ENCODE measurements at regions not wholly inside any gene's neighbourhood (a gene's known extent, or its start where the extent isn't known, plus 50 kb on each side); places are given as distances from the start of the nearest gene placed in this dataset.
"Not testable (repeated sequence)": the region's sequence is repeated elsewhere in the genome, so short reads cannot be mapped to it uniquely, and the experiment has no call there.

GRCh38 chr2:207416111-207416510 lies 113.7 kb upstream of the CREB1 start:
- DNase-seq: no peak

- no peak for DNase-seq
Measured at GRCh38 chr2:207416900-207417299, 112.9 kb upstream of the CREB1 start.

DNA sequence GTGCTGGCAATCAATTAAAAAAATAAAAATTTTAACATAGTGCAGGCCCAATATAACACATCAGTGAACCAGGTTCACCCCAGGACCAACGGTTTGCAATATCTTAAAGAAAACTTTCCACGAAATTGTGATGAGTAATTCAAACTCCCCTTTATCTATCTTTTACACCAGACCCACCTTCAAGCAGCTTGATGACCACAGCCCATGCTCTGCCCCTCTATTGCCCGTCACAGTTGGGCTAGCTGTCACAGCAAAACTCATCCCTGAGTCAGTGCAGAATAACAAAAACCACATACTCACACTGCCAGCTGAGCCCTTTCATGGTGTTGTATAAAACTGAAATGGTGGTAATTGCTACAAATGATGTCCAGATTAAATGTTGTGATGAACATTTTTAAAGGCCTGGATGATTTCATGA lies 112.5 kb upstream of the CREB1 start:
- DNase-seq: no peak

GRCh38 chr2:207418419-207418818 lies 111.3 kb upstream of the CREB1 start:
- DNase-seq: no peak

- DNase-seq: no peak
Measured at GRCh38 chr2:207419331-207419730, 110.4 kb upstream of the CREB1 start.

DNA sequence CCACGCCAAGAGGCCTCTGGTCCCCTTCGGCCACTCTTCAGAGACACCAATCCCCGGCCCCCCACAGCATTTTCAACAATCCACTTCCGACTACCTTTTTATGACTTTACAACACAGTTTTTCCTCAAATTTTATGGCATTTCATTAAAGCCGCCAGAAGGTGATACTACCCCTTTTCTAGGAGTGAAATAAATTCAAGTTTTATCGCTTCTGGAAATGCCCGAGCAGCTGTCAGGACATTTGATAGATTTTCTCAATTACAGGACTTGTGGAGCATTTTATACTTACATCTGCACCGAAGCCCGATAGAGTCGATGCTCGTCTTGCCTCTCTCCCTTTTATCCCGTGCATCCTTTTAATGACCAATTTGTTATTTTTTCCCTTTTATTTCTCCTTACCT lies 108.1 kb upstream of the CREB1 start:
- no peak for DNase-seq

- no peak for DNase-seq
Measured at GRCh38 chr2:207422380-207422779, 107.4 kb upstream of the CREB1 start.

- no peak for DNase-seq
Measured at GRCh38 chr2:207423886-207424285, 105.9 kb upstream of the CREB1 start.

DNA sequence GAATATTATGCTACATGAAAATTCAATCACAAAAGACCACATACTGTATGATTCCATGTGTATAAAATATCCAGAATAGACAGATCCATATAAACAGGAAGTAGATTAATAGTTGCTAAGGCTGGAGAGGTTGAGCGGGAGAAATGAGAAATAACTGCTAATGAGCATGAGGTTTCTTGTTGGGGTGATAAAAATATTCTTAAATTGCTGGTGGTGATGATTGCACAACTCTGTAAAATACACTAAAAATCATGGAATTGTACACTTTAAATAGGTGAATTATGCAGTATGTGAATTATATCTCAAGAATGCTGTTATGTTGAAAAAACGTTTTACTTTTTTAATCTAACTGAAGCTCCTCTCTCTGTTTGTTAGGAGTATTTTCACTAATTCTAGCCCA lies 101.8 kb upstream of the CREB1 start:
- no peak for DNase-seq

GRCh38 chr2:207428573-207428972 lies 101.2 kb upstream of the CREB1 start:
- DNase-seq: no peak

- no peak for DNase-seq
Measured at GRCh38 chr2:207432453-207432852, 97.3 kb upstream of the CREB1 start.

DNA sequence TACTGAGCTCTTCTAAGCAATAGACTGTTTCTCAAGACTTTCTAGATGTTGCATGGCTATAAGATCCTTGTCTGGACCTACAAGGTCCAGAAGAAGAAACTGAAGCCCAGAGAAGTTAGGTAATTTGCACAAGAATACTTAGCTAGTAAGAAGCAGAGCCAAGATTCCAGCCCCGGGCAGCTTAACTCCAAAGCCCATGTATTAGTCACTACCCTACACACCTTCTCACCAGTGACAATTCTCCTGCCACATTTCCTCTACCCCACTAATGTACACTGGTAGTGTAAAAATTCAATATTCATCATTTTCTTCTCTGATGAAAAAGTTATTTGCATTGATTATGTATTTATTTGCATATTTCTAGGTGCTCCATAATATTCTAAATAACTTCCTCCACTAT lies 95.5 kb upstream of the CREB1 start:
- DNase-seq: no peak

GRCh38 chr2:207434899-207435465 lies 94.8 kb upstream of the CREB1 start:
- DNase-seq: no peak

DNA sequence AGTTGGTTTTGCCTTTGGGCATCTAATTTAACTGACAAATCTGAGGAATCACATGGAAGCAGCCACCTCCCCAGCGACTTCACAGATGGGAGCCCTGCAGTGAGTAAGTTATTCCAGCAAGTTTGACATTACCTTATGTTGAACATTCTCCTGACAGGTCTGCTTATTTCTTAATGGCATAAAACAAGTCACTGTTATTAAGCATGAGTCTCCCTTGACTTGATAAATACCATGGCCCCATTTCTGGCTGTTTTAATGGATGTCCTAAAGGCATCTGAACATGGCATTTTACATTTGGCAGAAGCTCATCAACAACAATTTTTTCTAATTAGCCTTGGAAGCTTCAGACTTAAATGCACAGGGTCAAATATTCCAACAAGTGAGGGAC lies 92.6 kb upstream of the CREB1 start:
- no peak for DNase-seq

DNA sequence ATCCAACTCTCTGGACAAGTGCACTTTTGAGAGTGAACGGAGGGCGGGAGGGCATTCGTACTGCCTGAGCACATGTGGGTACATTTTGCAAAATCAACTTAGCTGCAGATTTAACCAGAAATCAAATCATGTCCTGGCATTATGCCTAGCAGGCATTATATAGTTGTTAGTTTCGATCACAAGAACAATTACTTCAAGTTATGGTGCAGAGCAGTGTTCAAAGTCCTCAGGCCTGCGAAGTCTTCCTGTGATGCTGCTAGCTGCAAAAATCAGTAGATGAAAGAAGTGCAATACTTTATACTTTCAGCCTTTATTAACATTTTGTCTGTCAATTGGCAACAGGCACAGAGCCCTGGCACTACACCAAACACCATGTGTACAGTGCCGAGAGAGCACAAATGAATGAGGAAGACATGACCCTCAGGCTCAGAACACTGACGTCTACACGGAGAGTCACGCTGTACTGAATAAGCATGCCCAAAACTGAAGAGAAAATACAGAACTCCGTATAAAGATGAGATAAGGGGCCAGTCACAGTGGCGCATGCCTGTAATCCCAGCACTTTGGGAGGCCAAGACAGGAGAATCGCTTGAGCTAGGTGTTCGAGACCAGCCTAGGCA lies 92.1 kb upstream of the CREB1 start:
- no peak for DNase-seq

DNA sequence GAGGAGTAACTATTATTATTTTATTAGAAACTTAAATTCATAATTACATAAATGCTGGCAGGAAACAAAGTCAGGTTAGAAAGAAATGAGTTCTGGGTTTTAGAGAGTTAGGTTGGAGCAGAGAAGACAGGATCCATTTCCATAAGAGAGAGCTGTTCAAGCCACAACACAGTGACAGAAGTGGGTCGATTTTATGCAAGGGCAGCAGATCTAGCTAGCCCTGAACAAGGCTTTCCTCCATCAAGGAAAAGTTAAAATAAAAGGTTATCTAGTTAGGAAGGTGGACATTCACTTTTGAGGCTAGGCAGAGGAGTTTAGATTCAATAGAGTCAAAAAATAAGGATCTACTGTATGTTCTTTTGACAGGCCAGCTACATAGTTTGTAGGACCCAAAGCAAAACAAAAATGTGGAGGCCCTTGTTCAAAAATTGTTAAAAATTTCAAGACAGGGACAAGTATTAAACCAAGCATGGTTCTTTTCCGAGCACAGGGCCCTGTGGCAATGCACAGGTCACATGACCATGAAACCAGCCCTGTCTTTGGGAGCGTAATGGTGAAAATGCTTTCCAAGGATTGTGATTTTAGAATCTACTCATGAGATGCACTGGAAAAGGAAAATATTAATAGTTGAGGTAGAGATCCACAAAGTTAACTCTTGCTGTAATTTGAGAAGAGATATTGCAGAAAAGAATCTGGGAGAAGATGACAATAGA lies 91.2 kb upstream of the CREB1 start:
- no peak for DNase-seq

GRCh38 chr2:207439881-207440280 lies 89.9 kb upstream of the CREB1 start:
- not testable (repeated sequence) for DNase-seq

DNA sequence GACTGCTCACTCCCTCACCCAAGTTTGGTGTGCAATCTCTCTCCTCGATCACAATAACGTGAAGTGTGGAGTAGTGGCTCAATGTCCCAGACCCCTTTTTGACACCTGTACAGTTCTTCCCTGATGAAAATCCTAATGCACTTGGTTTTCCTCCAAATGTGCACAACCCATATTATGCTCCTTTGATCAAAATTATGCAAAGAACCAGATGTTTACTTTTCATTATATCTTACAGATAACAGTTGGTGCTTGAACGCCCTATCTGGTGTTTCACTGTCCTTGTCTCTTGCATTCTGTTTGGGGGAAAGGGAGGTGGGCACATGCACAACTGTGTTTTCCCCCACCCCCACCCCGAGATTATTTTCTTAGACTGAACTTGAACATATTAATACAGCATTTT lies 85.0 kb upstream of the CREB1 start:
- no peak for DNase-seq

- no peak for DNase-seq
Measured at GRCh38 chr2:207446653-207447052, 83.1 kb upstream of the CREB1 start.

- DNase-seq: no peak
Measured at GRCh38 chr2:207448006-207448405, 81.8 kb upstream of the CREB1 start.

GRCh38 chr2:207449642-207450165 lies 80.1 kb upstream of the CREB1 start:
- no peak for DNase-seq

DNA sequence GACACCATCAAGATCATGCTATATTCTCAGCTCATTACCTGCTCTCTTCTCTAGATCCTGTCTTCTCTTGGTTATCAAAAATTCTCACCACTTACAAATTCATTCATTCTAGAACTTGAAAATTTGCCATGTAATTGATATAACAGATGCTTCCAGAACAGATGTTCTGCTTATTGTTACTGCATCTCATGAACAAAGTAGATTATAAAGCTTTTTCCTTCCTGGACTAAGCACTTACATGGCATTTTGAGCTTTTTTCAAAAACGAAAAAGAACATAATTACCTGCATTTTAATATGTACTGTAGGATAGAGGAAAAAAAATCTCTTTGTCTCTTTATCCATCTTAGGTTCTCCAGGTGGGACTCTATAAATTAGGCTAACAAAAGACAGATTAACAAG lies 79.6 kb upstream of the CREB1 start:
- no peak for DNase-seq

- no peak for DNase-seq
Measured at GRCh38 chr2:207458582-207458981, 71.2 kb upstream of the CREB1 start.

GRCh38 chr2:207459990-207460757 lies 69.6 kb upstream of the CREB1 start:
- DNase-seq: no peak

All from right hindlimb (tissue), 1 donor.